GM12872 (cell line): ENCODE measurements at regions not wholly inside any gene's neighbourhood (a gene's known extent, or its start where the extent isn't known, plus 50 kb on each side); places are given as distances from the start of the nearest gene placed in this dataset.

ENCODE experiments used
- TF ChIP-seq, protein P1 (sequence below): IDR thresholded peaks from 3 replicates; pipeline ENCODE4 v1.5.1; 2011; ENCODE audit warnings: low read depth, mild to moderate bottlenecking, low read length, moderate library complexity; ENCODE audit not compliant: insufficient read depth

- TF ChIP-seq, protein P1, sequence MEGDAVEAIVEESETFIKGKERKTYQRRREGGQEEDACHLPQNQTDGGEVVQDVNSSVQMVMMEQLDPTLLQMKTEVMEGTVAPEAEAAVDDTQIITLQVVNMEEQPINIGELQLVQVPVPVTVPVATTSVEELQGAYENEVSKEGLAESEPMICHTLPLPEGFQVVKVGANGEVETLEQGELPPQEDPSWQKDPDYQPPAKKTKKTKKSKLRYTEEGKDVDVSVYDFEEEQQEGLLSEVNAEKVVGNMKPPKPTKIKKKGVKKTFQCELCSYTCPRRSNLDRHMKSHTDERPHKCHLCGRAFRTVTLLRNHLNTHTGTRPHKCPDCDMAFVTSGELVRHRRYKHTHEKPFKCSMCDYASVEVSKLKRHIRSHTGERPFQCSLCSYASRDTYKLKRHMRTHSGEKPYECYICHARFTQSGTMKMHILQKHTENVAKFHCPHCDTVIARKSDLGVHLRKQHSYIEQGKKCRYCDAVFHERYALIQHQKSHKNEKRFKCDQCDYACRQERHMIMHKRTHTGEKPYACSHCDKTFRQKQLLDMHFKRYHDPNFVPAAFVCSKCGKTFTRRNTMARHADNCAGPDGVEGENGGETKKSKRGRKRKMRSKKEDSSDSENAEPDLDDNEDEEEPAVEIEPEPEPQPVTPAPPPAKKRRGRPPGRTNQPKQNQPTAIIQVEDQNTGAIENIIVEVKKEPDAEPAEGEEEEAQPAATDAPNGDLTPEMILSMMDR = no peak
Observed at GRCh38 chr5:20536813-20537212, 548.8 kb upstream of the CDH18 start.

GRCh38 chr5:20536341-20536740 is 548.3 kb upstream of the CDH18 start:
- TF ChIP-seq, protein P1 = no peak

- TF ChIP-seq, protein P1 = no peak
Observed at GRCh38 chr5:20528471-20528870, 540.5 kb upstream of the CDH18 start.

DNA sequence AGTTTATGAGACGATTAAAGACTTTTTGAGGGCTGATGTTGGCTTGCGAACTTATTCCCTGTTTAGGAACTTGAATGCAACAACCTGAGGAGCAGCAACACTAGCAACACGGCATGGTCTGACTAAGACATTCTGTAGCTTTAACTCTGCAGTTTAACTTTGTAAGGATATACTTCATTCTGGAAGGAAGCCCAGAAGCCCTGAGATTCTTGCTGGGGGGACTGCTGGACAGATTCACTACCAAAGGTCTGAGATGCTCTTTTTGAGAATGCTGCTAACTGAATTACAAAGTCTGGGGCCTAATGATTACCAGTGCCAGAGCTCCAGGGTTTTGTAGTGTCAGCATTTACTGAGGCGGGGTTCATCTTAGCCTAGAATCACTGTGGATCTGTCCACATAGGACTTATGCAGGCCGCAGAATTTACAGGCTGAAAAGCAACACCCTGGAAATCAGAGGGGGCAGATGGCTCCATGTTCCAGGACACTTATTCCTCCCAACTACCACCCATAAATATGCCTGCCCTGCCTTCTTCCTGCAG is 537.1 kb upstream of the CDH18 start:
- TF ChIP-seq, protein P1 = no peak

GRCh38 chr5:20522905-20523482 is 535.0 kb upstream of the CDH18 start:
- TF ChIP-seq, protein P1 = no peak

DNA sequence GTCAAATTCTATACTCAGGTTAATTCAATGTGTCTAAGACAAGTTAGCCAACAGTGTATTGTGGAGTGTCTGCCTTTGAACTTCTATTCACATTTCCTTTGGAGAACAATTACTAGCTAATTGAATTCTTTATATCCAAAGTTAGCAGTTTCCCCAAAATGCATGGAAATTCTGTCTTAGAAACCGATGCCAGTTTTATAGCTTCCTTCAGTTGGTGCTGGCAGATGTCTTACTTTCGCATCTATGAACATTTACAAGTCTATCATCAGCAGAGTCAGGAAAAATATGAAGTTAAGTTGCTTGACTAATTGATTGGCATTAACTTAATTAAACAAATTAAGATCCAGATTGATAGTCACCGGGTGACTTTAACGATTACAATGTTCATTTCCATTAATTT is 527.6 kb upstream of the CDH18 start:
- TF ChIP-seq, protein P1 = no peak

DNA sequence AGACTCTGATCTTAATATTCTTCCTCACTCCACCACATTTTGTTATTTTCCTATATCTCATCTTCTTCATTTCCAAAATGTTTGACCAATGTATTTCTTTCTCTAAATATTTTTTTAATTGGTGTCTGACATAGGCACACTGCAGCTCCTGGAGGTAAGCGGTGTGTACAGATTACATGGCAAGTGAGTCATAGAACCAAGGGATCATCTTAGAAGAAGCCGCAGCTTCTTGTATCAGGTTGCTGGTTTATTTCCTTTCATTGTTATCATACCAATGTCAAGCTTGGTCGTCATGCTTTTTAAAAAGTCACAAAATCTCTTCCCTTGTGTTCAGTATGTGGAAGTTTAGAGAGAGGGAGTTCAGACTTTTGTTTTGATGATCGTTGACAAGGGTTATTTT is 526.1 kb upstream of the CDH18 start:
- TF ChIP-seq, protein P1 = no peak

- TF ChIP-seq, protein P1 = no peak
Observed at GRCh38 chr5:20500546-20500945, 512.5 kb upstream of the CDH18 start.
